NAMALWA (cell line): ENCODE measurements at regions not wholly inside any gene's neighbourhood (a gene's known extent, or its start where the extent isn't known, plus 50 kb on each side); places are given as distances from the start of the nearest gene placed in this dataset.
"Not testable (repeated sequence)": the region's sequence is repeated elsewhere in the genome, so short reads cannot be mapped to it uniquely, and the experiment has no call there.

Source experiments
- DNase-seq: peaks from one replicate; pipeline ENCODE4 v3.0.0-alpha.2; 2015; ENCODE audit warnings: low spot score

DNA sequence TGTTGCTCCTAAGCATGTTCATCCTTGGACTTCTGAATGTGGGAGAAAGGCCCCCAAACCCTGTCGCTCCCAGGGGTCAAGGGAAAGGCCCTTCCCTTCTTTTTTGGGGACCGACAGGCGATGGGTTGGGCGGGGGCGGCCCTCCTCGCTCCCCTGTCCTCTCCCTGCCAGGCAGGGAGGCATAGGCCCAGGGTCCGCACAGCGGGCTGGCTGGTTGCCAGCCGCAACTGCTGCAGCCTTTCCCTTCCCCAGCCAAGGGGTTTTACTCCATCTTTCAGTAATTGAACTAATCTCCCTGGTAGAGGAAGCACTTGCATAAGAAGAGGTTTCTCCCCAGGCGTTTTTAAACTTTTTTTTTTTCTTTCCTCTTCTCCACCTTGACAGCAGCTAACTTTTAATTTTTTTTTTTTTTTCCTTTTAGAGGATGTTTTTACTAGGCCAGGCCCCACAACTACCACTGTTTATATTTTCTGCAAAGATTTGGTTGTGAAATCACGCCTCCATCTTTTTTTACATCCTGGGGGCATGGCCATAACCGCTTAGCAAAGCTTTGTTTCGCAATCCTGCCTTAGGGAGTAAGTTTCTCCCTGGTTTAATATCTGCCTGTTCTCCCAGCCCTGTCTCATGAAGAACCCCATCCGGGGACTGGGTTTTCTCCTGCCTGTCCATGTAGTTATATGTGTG, 216.9 kb upstream of the ZNF608 start:
- no peak for DNase-seq

DNA sequence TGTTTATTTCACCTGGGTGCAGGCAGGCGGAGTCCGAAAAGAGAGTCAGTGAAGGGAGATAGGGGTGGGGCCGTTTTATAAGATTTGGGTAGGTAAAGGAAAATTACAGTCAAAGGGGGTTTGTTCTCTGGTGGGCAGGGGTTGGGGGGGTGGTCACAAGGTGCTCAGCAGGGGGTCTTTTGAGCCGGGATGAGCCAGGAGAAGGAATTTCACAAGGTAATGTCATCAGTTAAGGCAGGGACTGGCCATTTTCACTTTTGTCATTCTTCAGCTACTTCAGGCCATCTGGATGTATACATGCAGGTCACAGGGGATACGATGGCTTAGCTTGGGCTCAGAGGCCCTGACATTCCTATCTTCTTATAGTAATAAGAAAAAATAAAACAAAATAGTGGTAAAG, 220.3 kb upstream of the ZNF608 start:
- not testable (repeated sequence) for DNase-seq

GRCh38 chr5:124970381-124970780, 223.9 kb upstream of the ZNF608 start:
- DNase-seq = not testable (repeated sequence)

- no peak for DNase-seq
Measured at GRCh38 chr5:124972703-124973102, 226.3 kb upstream of the ZNF608 start.

DNA sequence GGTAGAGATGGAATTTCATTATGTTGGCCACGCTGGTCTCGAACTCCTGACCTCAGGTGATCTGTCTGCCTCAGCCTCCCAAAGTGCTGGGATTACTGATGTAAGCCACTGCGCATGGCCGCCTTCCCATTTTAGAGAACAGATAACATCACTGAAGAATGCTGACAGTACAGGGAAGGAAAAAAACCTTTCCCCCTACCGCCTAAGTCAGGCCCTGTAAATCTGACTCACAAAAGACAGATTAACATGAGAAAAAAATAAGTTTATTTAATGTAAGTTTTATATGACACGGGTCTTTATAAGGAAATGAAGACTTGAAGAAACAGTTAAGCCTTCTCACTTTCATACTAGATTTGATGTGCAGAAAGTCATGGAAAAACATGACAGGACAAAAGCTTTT, 227.2 kb upstream of the ZNF608 start:
- no peak for DNase-seq

GRCh38 chr5:124976086-124976485, 229.6 kb upstream of the ZNF608 start:
- DNase-seq = no peak

DNA sequence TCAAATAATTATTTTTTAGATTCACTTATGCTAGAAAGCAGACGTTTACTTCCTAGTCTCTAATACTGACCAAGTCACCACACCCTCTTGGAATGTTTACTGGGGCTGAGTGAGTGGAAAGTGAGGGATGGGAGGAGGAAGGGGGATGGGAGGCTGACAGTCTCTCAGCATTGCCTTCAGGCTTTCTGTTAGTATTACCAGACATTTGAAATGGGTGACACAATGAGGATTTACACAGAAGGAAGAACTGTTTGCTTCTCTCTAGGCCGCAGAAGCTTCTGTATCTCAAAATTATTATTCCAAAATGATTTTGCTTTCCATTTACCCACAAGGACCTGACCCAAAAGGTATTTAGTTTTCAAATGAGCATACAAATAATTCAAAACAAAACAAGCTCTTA, 232.8 kb upstream of the ZNF608 start:
- DNase-seq = peak; percentile 17

GRCh38 chr5:124980163-124980941, 233.9 kb upstream of the ZNF608 start:
- DNase-seq = peak; percentile 85

GRCh38 chr5:124981901-124982300, 235.5 kb upstream of the ZNF608 start:
- DNase-seq = no peak

DNA sequence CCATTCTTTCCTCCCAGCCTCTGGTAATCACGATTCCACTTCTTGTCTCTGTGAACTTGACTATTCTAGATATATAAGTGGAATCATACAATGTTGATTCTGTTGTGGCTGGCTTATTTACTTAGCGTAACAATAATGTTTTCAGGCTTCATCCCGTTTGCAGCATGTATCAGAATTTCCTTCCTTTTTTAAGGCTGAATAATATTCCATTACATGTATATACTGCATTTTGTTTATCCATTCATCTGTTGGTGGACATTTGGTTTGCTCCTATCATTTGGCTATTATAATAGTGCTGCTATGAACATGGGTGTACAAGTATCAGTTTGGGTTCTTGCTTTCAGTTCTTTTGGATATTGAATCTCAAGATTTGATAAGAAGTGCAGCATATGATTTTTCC, 239.7 kb upstream of the ZNF608 start:
- no peak for DNase-seq

- no peak for DNase-seq
Measured at GRCh38 chr5:124986667-124987066, 240.2 kb upstream of the ZNF608 start.

DNA sequence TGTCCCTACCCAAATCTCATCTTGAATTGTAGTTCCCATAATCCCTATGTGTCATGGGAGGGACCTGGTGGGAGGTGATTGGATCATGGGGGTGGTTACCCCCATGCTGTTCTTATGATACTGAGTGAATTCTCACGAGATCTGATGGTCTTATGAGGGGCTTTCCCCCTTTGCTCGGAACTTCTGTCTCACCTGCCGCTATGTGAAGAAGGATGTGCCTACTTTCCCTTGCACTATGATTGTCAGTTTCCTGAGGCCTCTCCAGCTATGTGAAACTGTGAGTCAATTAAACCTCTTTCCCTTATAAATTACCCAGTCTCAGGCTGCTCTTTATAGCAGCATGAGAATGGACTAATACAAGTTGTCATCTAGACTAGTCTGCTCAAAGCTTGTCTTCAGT, 241.3 kb upstream of the ZNF608 start:
- DNase-seq = not testable (repeated sequence)

GRCh38 chr5:124990723-124991122, 244.3 kb upstream of the ZNF608 start:
- no peak for DNase-seq

DNA sequence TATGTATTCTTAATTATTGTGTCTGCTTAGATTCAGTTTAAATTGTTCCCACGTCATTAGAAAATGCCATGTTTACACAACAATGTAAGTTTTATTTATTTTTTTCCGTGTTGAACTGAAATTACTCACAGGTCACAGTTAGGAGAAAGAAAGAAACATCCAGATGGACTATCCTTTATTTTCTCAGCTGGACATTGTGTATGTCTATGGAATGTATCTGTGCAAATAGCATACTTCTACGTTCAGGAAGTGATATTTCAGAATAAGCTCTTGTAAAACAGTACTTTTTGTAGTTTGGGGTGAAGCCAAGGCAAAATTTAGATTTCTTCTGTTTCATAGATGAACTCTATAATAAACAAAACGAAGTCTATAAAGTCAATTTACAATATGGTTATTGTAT, 249.0 kb upstream of the ZNF608 start:
- DNase-seq = no peak

GRCh38 chr5:124996023-124996763, 249.8 kb upstream of the ZNF608 start:
- DNase-seq = no peak

DNA sequence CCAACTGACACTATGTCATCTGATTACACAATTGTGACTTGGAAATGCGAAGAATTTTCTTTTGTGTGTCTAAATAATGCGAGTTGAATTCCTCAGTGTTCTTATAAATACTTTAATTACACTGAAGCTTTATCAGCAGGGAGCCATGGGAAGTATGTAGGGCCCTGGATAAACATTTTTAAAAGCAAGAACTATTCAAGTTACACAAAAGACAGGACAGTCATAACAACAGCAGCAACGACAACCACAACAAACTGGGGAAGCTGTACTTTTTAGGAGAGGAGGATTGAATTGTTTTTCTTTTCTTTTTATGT, 250.3 kb upstream of the ZNF608 start:
- DNase-seq = no peak

DNA sequence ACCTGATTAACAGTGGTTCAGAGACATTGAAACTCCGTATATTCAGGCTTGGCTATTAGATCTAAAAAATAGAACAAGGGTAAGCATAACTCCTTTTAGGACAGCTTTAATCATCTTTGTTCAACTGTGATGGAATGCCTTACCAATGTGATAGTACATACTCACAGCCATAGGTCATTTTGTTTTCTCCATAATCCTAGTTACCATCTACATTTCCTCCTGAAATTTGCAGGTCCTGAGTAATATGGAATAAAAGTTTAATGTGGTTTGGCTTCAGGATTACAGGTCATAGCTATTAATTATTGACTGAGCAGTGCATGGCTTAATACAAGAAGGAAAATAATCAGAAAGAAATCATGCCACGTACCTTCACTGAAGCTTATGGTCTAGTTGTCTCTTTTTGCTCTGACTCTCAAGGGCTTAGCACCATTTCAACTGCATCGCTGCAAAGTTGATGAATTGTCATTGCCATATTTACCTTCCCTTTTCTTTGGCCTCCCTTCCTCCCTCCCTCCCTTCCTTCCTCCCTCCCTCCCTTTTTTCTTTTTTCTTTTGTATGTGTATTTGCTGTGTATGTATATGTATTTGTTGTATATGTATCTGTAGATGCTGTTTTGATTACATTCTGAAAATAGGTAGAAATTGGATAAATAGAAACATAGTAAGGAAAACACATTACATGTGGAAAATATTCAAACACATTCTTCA, 250.9 kb upstream of the ZNF608 start:
- no peak for DNase-seq

GRCh38 chr5:124998520-124998919, 252.1 kb upstream of the ZNF608 start:
- no peak for DNase-seq

GRCh38 chr5:125002727-125003598, 256.5 kb upstream of the ZNF608 start:
- DNase-seq = no peak

DNA sequence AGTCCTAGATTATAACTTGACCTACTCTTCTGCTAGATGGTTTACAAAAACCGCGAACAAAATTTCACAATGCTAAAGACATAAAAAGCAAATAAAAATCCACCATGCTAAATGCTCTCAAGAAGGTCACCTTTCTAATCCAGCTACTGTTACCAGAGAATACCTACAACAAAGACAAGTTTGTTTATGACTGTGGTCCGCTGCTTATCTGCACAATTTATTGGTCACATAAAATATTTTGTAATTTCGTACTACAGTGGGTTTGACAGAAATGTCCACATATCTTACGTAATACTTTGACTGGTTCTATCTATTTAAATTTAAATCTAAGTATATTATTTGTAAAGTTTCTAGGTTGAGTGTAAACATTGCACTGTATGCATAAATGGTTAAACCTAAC, 257.6 kb upstream of the ZNF608 start:
- no peak for DNase-seq

GRCh38 chr5:125005266-125005665, 258.8 kb upstream of the ZNF608 start:
- DNase-seq = peak; percentile 90
